ENCODE measurements at regions not wholly inside any gene's neighbourhood (a gene's known extent, or its start where the extent isn't known, plus 50 kb on each side); places are given as distances from the start of the nearest gene placed in this dataset.
"Not testable (repeated sequence)": the region's sequence is repeated elsewhere in the genome, so short reads cannot be mapped to it uniquely, and the experiment has no call there.

- no peak for DNase-seq
Observed at GRCh38 chr2:147171941-147172340, 672.9 kb upstream of the ACVR2A start.

DNA sequence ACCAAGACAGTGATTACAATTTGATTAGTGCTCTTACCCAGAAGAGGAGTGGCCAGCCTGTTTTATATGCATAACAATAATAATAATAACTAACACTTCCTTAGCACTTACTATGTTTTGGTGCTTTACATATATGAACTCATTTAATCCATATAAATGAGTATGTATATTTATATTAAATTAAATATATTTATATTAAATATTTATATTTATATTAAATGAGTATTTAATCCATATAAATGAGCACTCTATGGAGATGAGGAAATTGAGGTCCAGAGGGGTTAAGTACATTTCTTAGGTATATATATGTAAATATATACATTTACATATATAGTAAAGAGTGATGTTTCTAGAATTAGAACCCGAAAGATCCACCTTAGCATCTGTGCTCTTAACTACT is 673.9 kb upstream of the ACVR2A start:
- no peak for DNase-seq

GRCh38 chr2:147165697-147166382 is 679.0 kb upstream of the ACVR2A start:
- DNase-seq: no peak

DNA sequence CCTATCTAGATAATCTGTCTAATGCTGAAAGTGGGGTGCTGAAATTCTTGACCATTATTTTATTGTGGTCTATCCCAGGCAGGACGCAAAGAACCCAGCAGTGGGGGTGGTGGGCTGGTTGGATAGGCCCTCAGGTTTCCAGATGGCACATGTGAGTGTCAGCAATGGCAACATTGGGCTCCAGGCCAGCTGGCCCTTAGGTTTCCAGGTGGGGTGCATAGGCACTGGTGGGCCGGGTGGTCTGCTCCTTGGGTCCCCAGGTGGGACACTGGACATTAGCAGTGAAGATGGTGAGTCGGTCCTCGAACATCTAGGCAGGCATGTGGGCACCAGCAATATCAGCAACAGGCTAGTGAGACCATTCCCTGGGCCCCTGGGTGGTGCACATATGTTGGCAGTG is 680.3 kb upstream of the ACVR2A start:
- DNase-seq: no peak

GRCh38 chr2:147161746-147162145 is 683.1 kb upstream of the ACVR2A start:
- no peak for DNase-seq

GRCh38 chr2:147156970-147157369 is 687.9 kb upstream of the ACVR2A start:
- no peak for DNase-seq

GRCh38 chr2:147150241-147150635 is 694.6 kb upstream of the ACVR2A start:
- DNase-seq: no peak

DNA sequence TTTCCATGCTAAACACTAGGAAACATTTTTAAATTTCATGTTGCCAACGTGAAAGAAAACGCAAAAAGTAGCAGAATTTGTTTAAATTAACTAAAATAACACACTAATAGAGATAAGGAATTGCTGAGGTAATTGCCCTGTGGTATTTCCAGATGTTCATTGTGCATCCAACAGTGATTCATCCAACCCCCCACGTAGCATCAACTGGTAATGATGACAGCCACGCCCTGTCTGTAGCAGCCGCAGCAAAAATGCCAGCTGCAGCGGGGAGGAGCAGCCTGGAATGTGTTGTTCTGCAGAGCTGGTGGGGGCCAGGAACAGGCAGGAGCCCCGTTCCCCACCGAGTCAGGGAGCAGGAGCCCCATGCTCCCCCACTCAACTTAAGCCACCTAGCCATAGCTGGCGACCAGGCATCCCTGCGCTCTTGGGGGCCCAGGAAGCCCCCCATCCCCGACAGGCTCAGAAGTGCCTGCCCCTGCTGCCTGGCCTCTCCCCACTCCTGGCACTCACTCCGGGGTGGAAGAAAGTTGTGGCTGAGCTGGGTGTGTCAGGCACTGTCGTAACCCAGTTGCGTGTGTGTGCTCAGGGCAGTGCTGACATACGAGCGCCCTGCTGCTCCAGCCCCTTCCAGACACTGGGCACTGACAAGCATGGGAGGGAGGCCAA is 695.1 kb upstream of the ACVR2A start:
- DNase-seq: no peak

DNA sequence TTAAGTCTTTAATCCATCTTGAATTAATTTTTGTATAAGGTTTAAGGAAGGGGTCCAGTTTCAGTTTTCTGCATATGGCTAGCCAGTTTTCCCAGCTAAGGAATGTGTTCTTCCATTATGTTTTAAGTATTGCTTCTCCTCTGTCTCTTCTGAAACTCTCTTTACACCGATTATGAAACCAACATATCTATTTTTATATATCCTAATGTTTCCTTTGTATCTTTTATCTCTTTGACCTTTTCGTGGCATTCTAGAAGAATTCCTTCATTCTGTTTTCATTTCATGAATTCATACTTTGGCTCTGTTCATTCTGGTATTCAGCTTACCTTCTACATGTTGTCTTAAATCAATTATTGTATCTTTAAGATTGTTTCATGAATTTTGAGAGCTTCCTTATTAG is 697.0 kb upstream of the ACVR2A start:
- DNase-seq: no peak

DNA sequence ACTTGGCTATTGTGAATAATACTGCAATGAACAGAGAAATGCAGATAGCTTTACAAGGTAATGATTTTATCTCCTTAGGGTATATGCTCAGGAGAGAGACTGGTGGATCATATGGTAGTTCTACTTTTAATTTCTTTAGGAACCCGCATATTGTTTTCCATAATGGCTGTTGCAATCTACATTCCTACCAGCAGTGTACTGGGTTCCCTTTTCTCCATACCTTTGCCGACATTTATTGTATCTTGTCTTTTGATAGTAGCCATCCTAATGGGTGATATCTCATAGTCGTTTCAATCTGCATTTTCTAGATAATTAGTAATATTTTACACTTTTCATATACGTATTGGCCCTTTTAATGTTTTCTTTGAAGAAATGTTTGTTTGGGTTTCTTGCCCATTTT is 702.9 kb upstream of the ACVR2A start:
- DNase-seq: no peak

DNA sequence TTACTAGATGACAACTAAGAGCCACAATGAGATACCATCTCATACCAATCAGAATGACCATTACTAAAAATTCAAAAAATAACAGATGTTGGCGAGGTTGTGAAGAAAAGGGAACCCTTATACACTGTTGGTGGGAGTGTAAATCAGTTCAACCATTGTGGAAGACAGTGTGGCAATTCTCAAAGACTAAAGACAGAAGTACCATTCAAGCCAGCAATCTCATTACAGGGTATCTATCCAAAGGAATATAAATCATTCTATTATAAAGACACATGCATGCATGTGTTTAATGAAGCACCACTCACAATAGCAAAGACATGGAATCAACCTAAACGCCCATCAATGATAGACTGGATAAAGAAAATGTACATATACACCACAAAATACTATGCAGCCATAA is 705.1 kb upstream of the ACVR2A start:
- not testable (repeated sequence) for DNase-seq

- DNase-seq: no peak
Observed at GRCh38 chr2:147137711-147138110, 707.1 kb upstream of the ACVR2A start.

- DNase-seq: peak; percentile 43
Observed at GRCh38 chr2:147135376-147135775, 709.5 kb upstream of the ACVR2A start.

DNA sequence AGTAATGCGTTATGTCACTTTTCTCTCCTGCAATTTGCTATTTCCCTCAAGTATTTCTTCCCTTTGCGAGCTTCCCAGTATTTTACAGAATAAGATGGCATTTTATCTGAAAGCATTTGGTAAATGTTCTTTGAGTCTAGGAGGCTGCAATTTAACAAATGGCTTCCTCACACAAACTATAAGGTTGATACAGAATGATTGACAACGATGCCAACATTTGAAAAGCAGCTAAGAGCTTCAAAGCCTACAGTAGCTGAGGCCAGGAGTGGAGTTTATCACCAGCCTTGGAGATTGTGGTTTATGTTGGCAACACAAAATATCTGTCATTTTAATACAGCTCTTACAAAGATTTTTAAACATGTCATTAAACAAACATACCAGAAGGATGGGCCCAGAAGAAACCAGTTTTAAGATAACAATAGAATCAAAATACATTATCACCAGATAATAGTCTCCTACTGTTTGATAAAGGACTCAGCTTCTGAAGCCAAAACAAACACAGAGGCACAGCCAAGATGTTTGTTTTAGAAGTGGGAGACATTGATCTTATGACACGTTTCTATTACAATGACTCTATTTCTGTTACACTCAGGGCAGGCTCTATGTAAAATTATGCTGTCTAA is 711.4 kb upstream of the ACVR2A start:
- DNase-seq: no peak

DNA sequence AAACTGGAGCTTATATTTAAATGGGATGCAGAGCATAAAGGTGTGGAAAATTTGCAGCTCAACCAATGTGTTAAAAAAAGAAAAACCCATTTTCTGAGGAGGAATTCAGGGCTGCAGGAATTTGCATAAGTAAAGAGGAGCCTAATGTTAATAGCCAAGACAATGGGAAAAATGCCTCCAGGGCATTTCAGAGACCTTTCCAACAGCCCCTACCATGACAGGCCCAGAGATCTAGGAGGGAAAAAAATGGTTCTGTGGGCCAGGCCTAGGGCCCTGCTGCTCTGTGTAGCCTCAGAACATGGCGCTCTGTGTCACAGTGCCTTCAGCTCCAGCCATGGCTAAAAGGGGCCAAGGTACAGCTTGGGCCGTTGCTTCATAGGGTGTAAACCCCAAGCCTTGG is 719.7 kb upstream of the ACVR2A start:
- DNase-seq: no peak

- DNase-seq: no peak
Observed at GRCh38 chr2:147122944-147123343, 721.9 kb upstream of the ACVR2A start.

GRCh38 chr2:147110962-147111361 is 733.9 kb upstream of the ACVR2A start:
- no peak for DNase-seq

DNA sequence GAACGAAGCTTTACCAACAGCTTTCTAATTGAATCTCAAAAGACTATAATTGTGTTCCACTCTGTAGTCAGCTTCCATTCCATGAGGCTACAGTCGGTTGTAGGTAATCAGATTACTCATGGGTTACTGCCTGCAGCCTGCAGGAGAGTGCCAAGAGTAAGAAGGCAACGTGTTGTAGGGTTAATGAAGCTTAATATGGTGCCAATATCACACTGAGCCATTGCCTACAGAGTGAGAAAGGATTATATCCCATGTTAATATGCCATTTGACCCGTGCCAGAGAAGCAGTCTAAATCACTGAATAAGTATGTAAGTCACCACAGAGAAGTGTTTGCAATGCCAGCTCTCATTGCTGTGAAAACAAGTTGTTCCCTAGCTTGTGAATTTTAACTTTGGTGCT is 734.5 kb upstream of the ACVR2A start:
- no peak for DNase-seq

GRCh38 chr2:147109291-147109690 is 735.5 kb upstream of the ACVR2A start:
- no peak for DNase-seq

- no peak for DNase-seq
Observed at GRCh38 chr2:147108548-147108947, 736.3 kb upstream of the ACVR2A start.

- DNase-seq: no peak
Observed at GRCh38 chr2:147101941-147102790, 742.7 kb upstream of the ACVR2A start.

DNA sequence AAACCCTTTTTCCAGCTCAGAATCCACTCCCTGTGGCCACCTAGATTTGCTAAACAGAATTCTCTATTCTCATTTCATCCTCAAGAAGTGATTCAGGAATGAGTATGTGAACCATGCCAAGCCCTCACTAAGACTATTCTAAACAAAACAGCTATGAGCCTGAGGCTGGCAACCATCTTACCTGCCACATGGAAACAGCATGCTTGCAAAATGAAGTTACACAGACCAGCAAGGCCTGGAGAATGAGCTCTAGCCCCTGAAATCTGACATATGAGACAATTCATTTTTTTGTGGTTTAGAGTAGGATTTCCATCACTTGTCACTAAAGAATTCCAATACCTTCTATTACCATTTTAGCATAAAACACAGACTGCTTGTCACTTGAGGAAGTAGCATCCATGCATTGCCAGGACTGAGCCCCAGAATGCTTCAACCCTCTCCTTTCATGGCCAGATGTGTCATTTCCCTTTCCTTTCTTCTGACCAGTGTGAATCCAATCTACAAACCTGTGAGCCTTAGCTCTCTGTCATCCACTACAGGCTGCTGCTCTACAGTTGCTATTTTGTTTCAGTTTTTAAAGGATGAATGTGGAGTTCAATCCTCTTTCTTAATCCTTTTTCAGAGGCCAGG is 744.3 kb upstream of the ACVR2A start:
- DNase-seq: no peak

GRCh38 chr2:147099845-147100244 is 745.0 kb upstream of the ACVR2A start:
- DNase-seq: no peak
